ENCODE measurements at regions not wholly inside any gene's neighbourhood (a gene's known extent, or its start where the extent isn't known, plus 50 kb on each side); places are given as distances from the start of the nearest gene placed in this dataset.

DNA sequence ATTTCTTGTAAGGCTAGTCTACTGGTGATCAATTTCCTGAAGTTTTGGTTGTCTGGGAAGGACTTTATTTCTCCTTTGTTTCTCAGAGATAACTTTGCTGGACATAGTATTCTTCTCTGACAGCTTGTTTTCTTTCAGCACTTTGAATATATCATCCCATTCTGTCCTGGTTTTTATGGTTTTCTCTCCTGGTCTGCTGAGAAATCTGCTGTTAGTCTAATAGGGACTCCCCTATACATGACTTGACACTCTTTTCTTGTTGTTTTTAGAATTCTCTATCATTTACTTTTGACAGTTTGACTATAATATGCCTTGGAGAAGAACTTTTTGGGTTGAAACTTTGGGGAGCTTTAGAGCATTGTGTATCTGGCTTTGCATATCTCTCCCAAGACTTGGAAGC lies 112.5 kb downstream of the PRL start:
- H3K9ac ChIP-seq (ENCODE audit: low read length): no peak overlapping the region
- FAIRE-seq (no peak), DNase-seq (ENCODE audit: low read depth) (no peak)
- no peaks in the 10 kb centered on the region for H3K4me1 ChIP-seq (ENCODE audit: insufficient read depth, low read length)
- no peaks in the 10 kb centered on the region for H3K9me3 ChIP-seq (ENCODE audit: insufficient read depth, low read depth, low read length)
- Mint-ChIP-seq H3K4me3 (ENCODE audit: unreplicated experiment) (no peak overlapping the region), H3K9me3 (ENCODE audit: unreplicated experiment) (peaks cover 19% of the 10 kb centered on the region), H3K36me3 (ENCODE audit: low read depth, unreplicated experiment) (peaks cover 33% of the 10 kb centered on the region), H3K4me1 (ENCODE audit: low read depth, unreplicated experiment) (no peaks in the 10 kb centered on the region), H3K27ac (ENCODE audit: unreplicated experiment) (no peak overlapping the region), H3K27me3 (ENCODE audit: low read depth, unreplicated experiment) (no peaks in the 10 kb centered on the region)
- TF ChIP-seq, protein P1, sequence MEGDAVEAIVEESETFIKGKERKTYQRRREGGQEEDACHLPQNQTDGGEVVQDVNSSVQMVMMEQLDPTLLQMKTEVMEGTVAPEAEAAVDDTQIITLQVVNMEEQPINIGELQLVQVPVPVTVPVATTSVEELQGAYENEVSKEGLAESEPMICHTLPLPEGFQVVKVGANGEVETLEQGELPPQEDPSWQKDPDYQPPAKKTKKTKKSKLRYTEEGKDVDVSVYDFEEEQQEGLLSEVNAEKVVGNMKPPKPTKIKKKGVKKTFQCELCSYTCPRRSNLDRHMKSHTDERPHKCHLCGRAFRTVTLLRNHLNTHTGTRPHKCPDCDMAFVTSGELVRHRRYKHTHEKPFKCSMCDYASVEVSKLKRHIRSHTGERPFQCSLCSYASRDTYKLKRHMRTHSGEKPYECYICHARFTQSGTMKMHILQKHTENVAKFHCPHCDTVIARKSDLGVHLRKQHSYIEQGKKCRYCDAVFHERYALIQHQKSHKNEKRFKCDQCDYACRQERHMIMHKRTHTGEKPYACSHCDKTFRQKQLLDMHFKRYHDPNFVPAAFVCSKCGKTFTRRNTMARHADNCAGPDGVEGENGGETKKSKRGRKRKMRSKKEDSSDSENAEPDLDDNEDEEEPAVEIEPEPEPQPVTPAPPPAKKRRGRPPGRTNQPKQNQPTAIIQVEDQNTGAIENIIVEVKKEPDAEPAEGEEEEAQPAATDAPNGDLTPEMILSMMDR (IDR thresholded peaks at IDR 0.05; ENCODE audit: insufficient read depth, low read depth, low read length): no peak
- no peak for TF ChIP-seq EZH2 (IDR thresholded peaks at IDR 0.05; ENCODE audit: insufficient read depth, low read length)
- H3K4me3 ChIP-seq (ENCODE audit: insufficient read depth, low read depth, low read length): no peak overlapping the region
- no peaks in the 10 kb centered on the region for H3K79me2 ChIP-seq (ENCODE audit: insufficient read depth, low read length)
- no peak overlapping the region for H3K4me2 ChIP-seq (ENCODE audit: low read length)
- no peaks in the 10 kb centered on the region for H3K36me3 ChIP-seq (ENCODE audit: insufficient read depth, low read length)
- H4K20me1 ChIP-seq (ENCODE audit: insufficient read depth, low read length): no peaks in the 10 kb centered on the region
- H3K27me3 ChIP-seq (ENCODE audit: insufficient read depth, low read length): no peaks in the 10 kb centered on the region
- no peak overlapping the region for H2AFZ ChIP-seq (ENCODE audit: low read depth, low read length)
- no peak overlapping the region for H3K27ac ChIP-seq (ENCODE audit: low read depth, low read length)

DNA sequence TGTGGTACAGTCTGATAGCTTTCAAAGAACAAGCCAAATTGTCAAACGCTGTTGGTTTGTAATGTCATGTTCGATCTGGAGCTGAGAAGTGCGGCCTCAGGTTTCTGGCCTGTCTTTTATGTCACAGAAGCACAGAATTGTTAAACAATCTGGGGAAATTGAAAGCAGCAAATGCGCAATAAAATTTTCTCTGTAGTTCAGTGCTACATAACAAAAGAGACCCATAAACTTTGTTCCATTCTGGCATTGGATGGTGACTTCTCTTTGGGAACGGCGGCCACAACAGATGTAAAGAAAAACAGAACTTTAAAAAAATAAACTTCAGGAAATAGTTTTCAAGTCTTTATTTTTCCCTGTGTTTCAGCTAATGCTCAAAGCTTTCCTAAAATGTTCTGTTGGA lies 106.9 kb downstream of the PRL start:
- no peaks in the 10 kb centered on the region for H3K9me3 Mint-ChIP-seq (ENCODE audit: unreplicated experiment)
- DNase-seq (ENCODE audit: low read depth): no peak
- no peak overlapping the region for H3K4me3 ChIP-seq (ENCODE audit: insufficient read depth, low read depth, low read length)
- no peak overlapping the region for H3K4me3 Mint-ChIP-seq (ENCODE audit: unreplicated experiment)
- no peaks in the 10 kb centered on the region for H3K4me1 ChIP-seq (ENCODE audit: insufficient read depth, low read length)
- TF ChIP-seq, protein P1 (IDR thresholded peaks at IDR 0.05; ENCODE audit: insufficient read depth, low read depth, low read length): no peak
- no peaks in the 10 kb centered on the region for H3K27me3 Mint-ChIP-seq (ENCODE audit: low read depth, unreplicated experiment)
- FAIRE-seq: no peak
- H3K9me3 ChIP-seq (ENCODE audit: insufficient read depth, low read depth, low read length): no peaks in the 10 kb centered on the region
- no peak overlapping the region for H2AFZ ChIP-seq (ENCODE audit: low read depth, low read length)
- H3K27ac Mint-ChIP-seq (ENCODE audit: unreplicated experiment): no peak overlapping the region
- no peaks in the 10 kb centered on the region for H4K20me1 ChIP-seq (ENCODE audit: insufficient read depth, low read length)
- no peaks in the 10 kb centered on the region for H3K36me3 ChIP-seq (ENCODE audit: insufficient read depth, low read length)
- no peaks in the 10 kb centered on the region for H3K79me2 ChIP-seq (ENCODE audit: insufficient read depth, low read length)
- peaks cover 9% of the 10 kb centered on the region for H3K4me1 Mint-ChIP-seq (ENCODE audit: low read depth, unreplicated experiment)
- no peak overlapping the region for H3K4me2 ChIP-seq (ENCODE audit: low read length)
- peaks cover 7% of the 10 kb centered on the region for H3K36me3 Mint-ChIP-seq (ENCODE audit: low read depth, unreplicated experiment)
- H3K9ac ChIP-seq (ENCODE audit: low read length): no peak overlapping the region
- H3K27ac ChIP-seq (ENCODE audit: low read depth, low read length): no peak overlapping the region
- H3K27me3 ChIP-seq (ENCODE audit: insufficient read depth, low read length): no peaks in the 10 kb centered on the region

DNA sequence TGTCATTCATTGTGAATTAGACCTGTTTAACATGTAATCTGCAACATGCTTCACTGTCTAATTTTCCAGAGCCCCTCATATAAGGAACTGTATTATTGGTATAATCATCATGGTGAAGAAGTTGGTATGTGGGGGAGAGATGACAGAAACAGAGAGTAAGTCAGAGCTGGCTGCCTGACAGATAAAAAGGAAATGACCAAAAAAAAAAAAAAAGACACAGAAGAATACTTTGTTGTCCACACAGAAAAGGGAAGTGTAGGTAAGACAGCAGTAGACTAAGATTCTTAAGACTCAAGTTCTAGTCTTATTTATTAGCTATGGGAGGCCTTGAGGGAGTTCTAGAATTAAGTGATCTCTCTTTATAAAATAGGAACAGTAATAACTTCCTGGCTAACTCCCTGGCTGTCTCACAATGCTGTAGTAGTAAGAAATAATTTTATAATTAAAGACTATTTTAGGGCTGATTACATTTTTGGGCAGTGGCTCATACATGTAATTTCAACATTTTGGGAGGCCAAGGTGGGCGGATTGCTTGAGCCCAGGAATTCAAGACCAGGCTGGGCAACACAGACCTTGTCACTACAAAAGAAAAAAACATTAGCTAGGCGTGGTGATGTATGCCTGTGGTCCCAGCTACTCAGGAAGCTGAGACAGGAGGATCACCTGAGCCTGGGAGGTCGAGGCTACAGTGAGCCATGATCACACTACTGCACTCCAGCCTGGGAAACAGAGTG lies 102.5 kb downstream of the PRL start:
- H3K4me1 ChIP-seq (ENCODE audit: insufficient read depth, low read length): no peaks in the 10 kb centered on the region
- H3K27ac ChIP-seq (ENCODE audit: low read depth, low read length): no peak overlapping the region
- H3K36me3 ChIP-seq (ENCODE audit: insufficient read depth, low read length): no peaks in the 10 kb centered on the region
- Mint-ChIP-seq H3K4me1 (ENCODE audit: low read depth, unreplicated experiment) (peaks cover 22% of the 10 kb centered on the region), H3K9me3 (ENCODE audit: unreplicated experiment) (no peaks in the 10 kb centered on the region), H3K4me3 (ENCODE audit: unreplicated experiment) (no peak overlapping the region), H3K27ac (ENCODE audit: unreplicated experiment) (no peak overlapping the region), H3K36me3 (ENCODE audit: low read depth, unreplicated experiment) (peaks cover 14% of the 10 kb centered on the region), H3K27me3 (ENCODE audit: low read depth, unreplicated experiment) (no peaks in the 10 kb centered on the region)
- no peak overlapping the region for H3K4me3 ChIP-seq (ENCODE audit: insufficient read depth, low read depth, low read length)
- no peak overlapping the region for H2AFZ ChIP-seq (ENCODE audit: low read depth, low read length)
- no peak for TF ChIP-seq EZH2 (IDR thresholded peaks at IDR 0.05; ENCODE audit: insufficient read depth, low read length)
- TF ChIP-seq, protein P1 (IDR thresholded peaks at IDR 0.05; ENCODE audit: insufficient read depth, low read depth, low read length): no peak
- no peaks in the 10 kb centered on the region for H3K79me2 ChIP-seq (ENCODE audit: insufficient read depth, low read length)
- H3K27me3 ChIP-seq (ENCODE audit: insufficient read depth, low read length): no peaks in the 10 kb centered on the region
- no peaks in the 10 kb centered on the region for H3K9me3 ChIP-seq (ENCODE audit: insufficient read depth, low read depth, low read length)
- no peak overlapping the region for H3K9ac ChIP-seq (ENCODE audit: low read length)
- DNase-seq (ENCODE audit: low read depth) (peak; percentile 65), FAIRE-seq (no peak)
- H4K20me1 ChIP-seq (ENCODE audit: insufficient read depth, low read length): no peaks in the 10 kb centered on the region
- no peak overlapping the region for H3K4me2 ChIP-seq (ENCODE audit: low read length)
